HepG2 (cell line): ENCODE measurements at regions not wholly inside any gene's neighbourhood (a gene's known extent, or its start where the extent isn't known, plus 50 kb on each side); places are given as distances from the start of the nearest gene placed in this dataset.

Source experiments
- ATAC-seq: fragments of 200-7000 bp; cut with Tn5 transposase; 3 replicates; pipeline ENCODE4 v1.9.1; 2020; ENCODE audit warnings: mild to moderate bottlenecking, moderate library complexity
- BruUV-seq: library from RNA; stranded (reverse); fragments of 400-500 nt; replicated peaks from 2 replicates; lab custom pipeline; 2021; lab: Mats Ljungman, UMichigan
- CTCF ChIA-PET: fragments of 300-600 bp; formaldehyde crosslinking; extraction: SDS; loops from one replicate; lab custom pipeline; 2021; ENCODE audit warnings: low total read pairs, inconsistent platforms, low intra/inter-chr PET ratio; lab: Yijun Ruan, JAX
- POLR2A ChIA-PET: fragments of 350-600 bp; sonication (Branson Sonifier 250); formaldehyde crosslinking; loops from one replicate; lab custom pipeline; 2020; ENCODE audit warnings: antibody characterized with exemption, inconsistent platforms; lab: Yijun Ruan, JAX
- DNase-seq: peaks from one replicate; pipeline ENCODE4 v3.0.0-alpha.2; 2015; ENCODE audit warnings: low spot score
- FAIRE-seq: peaks from 3 replicates; lab custom pipeline; 2011; peaks lifted over from hg19 to GRCh38; lab: Jason Lieb, UNC
- H2AFZ ChIP-seq: one replicate; pipeline ENCODE4 v1.6.1; 2011; ENCODE audit warnings: low read length, inconsistent platforms
- H3K27ac ChIP-seq: fragments of 300-600 bp; 3 replicates; pipeline ENCODE4 v1.8.0; 2011; ENCODE audit warnings: mixed run types, mild to moderate bottlenecking, mixed read lengths, low read length, inconsistent platforms; ENCODE audit not compliant: insufficient read depth; ENCODE audit errors: extremely low read length
- H3K27me3 ChIP-seq, 2 experiments: fragments of 200-600 bp in 1 of 2; 2 replicates in 1 of 2; 3 replicates in 1 of 2; pipeline versions ENCODE4 v1.6.0 to v1.8.0; 2011; ENCODE audit warnings: low read length in 2 of 2, mild to moderate bottlenecking in 2 of 2, moderate library complexity in 2 of 2, inconsistent platforms in 1 of 2; ENCODE audit not compliant: insufficient read depth in 2 of 2, control insufficient read depth in 1 of 2
- H3K36me3 ChIP-seq, 2 experiments: fragments of 200-600 bp in 1 of 2; replicated peaks in 1 of 2; 2 replicates in 1 of 2; 3 replicates in 1 of 2; pipeline versions ENCODE4 v1.5.1 to v1.8.0; 2011; ENCODE audit warnings: low read length in 2 of 2, inconsistent platforms in 1 of 2; ENCODE audit not compliant: insufficient read depth in 2 of 2, control insufficient read depth in 1 of 2
- H3K4me1 ChIP-seq: 2 replicates; pipeline ENCODE4 v1.5.1; 2012; ENCODE audit warnings: low read length, inconsistent platforms; ENCODE audit not compliant: insufficient read depth
- H3K4me2 ChIP-seq: 2 replicates; pipeline ENCODE4 v1.6.0; 2011; ENCODE audit warnings: low read depth, low read length, inconsistent platforms
- H3K4me3 ChIP-seq, 3 experiments: fragments of 200-600 bp in 1 of 3; sonication (generic), shearing (Covaris generic) in 1 of 3; replicated peaks in 1 of 3; 2 replicates each; pipeline ENCODE4 v1.5.1; 2011 to 2016; ENCODE audit warnings: low read length in 3 of 3, inconsistent platforms in 2 of 3, low read depth in 2 of 3, mild to moderate bottlenecking in 2 of 3, control low read depth in 1 of 3, mixed read lengths in 1 of 3; ENCODE audit not compliant: insufficient read depth in 1 of 3
- H3K79me2 ChIP-seq: one replicate; pipeline ENCODE4 v1.6.1; 2011; ENCODE audit warnings: low read length, inconsistent platforms; ENCODE audit not compliant: insufficient read depth
- H3K9ac ChIP-seq: 2 replicates; pipeline ENCODE4 v1.6.0; 2011; ENCODE audit warnings: mild to moderate bottlenecking, low read depth, low read length, inconsistent platforms; ENCODE audit not compliant: insufficient read depth
- H3K9me3 ChIP-seq: 2 replicates; pipeline ENCODE4 v1.5.1; 2012; ENCODE audit warnings: mild to moderate bottlenecking, low read length
- H4K20me1 ChIP-seq: 2 replicates; pipeline ENCODE4 v1.6.0; 2011; ENCODE audit warnings: inconsistent platforms, mild to moderate bottlenecking, low read length, moderate library complexity; ENCODE audit not compliant: insufficient read depth
- BRCA1 ChIP-seq: sonication (generic); formaldehyde crosslinking; IDR thresholded peaks from 2 replicates; pipeline ENCODE4 v1.4.0; 2020; ENCODE audit warnings: missing genetic modification reagents
- DNMT1 ChIP-seq: sonication (generic); formaldehyde crosslinking; IDR thresholded peaks from 2 replicates; pipeline ENCODE4 v1.5.1; 2020; ENCODE audit warnings: mild to moderate bottlenecking, missing genetic modification reagents
- ETV6 ChIP-seq: sonication (generic); formaldehyde crosslinking; conservative IDR thresholded peaks from 2 replicates; pipeline ENCODE4 v1.4.0; 2020; ENCODE audit warnings: missing genetic modification reagents
- HNRNPH1 ChIP-seq: fragments of 200-400 bp; formaldehyde crosslinking; optimal IDR thresholded peaks from 2 replicates; pipeline ENCODE3; 2017; ENCODE audit warnings: mild to moderate bottlenecking, low read depth, low read length
- RFX3 ChIP-seq: IDR thresholded peaks from 2 replicates; pipeline ENCODE4 v1.6.1; 2016; ENCODE audit warnings: missing biosample characterization, missing genetic modification reagents
- SOX13 ChIP-seq, 3 experiments: fragments of 450-650 bp in 1 of 3; sonication (generic) in 1 of 3; formaldehyde crosslinking in 1 of 3; IDR thresholded peaks in 2 of 3; conservative IDR thresholded peaks in 1 of 3; 2 replicates each; pipeline versions ENCODE4 v1.5.0 to v1.6.1; 2016 to 2020; ENCODE audit warnings: antibody characterized with exemption in 1 of 3, mild to moderate bottlenecking in 1 of 3, missing compliant biosample characterization in 1 of 3, missing genetic modification reagents in 1 of 3, moderate library complexity in 1 of 3
- SP1 ChIP-seq, 2 experiments: fragments of 450-650 bp in 1 of 2; sonication (generic) in 1 of 2; formaldehyde crosslinking in 1 of 2; IDR thresholded peaks; 2 replicates each; pipeline versions ENCODE4 v1.4.0 to v1.6.1; 2016 to 2020; ENCODE audit warnings: missing genetic modification reagents in 1 of 2
- SRY ChIP-seq: sonication (generic); formaldehyde crosslinking; IDR thresholded peaks from 2 replicates; pipeline ENCODE4 v1.8.0; 2022; ENCODE audit warnings: mild to moderate bottlenecking, missing genetic modification reagents
- YY1 ChIP-seq: IDR thresholded peaks from 2 replicates; pipeline ENCODE4 v1.6.1; 2011; ENCODE audit warnings: low read length, low read depth, moderate library complexity, mild to moderate bottlenecking; ENCODE audit not compliant: insufficient read depth, insufficient replicate concordance
- ZC3H4 ChIP-seq: sonication (generic); formaldehyde crosslinking; IDR thresholded peaks from 2 replicates; pipeline ENCODE4 v1.4.0; 2020; ENCODE audit warnings: missing genetic modification reagents, borderline replicate concordance
- ZNF143 ChIP-seq: sonication (generic); formaldehyde crosslinking; IDR thresholded peaks from 2 replicates; pipeline ENCODE4 v1.4.0; 2020; ENCODE audit warnings: missing genetic modification reagents
- ZNF501 ChIP-seq: sonication (generic); formaldehyde crosslinking; IDR thresholded peaks from 2 replicates; pipeline ENCODE4 v1.5.1; 2020; ENCODE audit warnings: mild to moderate bottlenecking, moderate library complexity, missing genetic modification reagents
- ZNF678 ChIP-seq: sonication (generic); formaldehyde crosslinking; IDR thresholded peaks from 2 replicates; pipeline ENCODE4 v1.4.0; 2020; ENCODE audit warnings: mild to moderate bottlenecking, missing genetic modification reagents
- WGBS: methylation state at CpG from one replicate; pipeline ENCODE4 v1.1.6; 2017; ENCODE audit warnings: low lambda C conversion rate; 5-methylcytosine and 5-hydroxymethylcytosine counted together
- in situ Hi-C: cut with HindIII; loops from 2 replicates; pipeline ENCODE4 v1.10.0; 2017; ENCODE audit warnings: low pct_unique_long_range_greater_than_20kb; ENCODE audit not compliant: extremely low pct_ligation_motif_present
- intact Hi-C: fragments of 100-400 bp; cut with micrococcal nuclease; formaldehyde crosslinking; loops from one replicate; pipeline ENCODE4 v1.10.0; 2022; ENCODE audit not compliant: unreplicated experiment
- TF ChIP-seq, protein P1 (sequence below): sonication (generic); formaldehyde crosslinking; IDR thresholded peaks from one replicate; pipeline ENCODE4 v1.5.1; 2020; ENCODE audit warnings: mild to moderate bottlenecking, missing genetic modification reagents; ENCODE audit errors: not compliant biosample characterization
- TF ChIP-seq, protein P2 (sequence below): sonication (generic); formaldehyde crosslinking; IDR thresholded peaks from 2 replicates; pipeline ENCODE4 v1.4.0; 2020; ENCODE audit warnings: mild to moderate bottlenecking, missing genetic modification reagents
- TF ChIP-seq, protein P3 (sequence below): sonication (generic); formaldehyde crosslinking; IDR thresholded peaks from 2 replicates; pipeline ENCODE4 v1.5.1; 2020; ENCODE audit warnings: missing genetic modification reagents, mild to moderate bottlenecking, borderline replicate concordance

DNA sequence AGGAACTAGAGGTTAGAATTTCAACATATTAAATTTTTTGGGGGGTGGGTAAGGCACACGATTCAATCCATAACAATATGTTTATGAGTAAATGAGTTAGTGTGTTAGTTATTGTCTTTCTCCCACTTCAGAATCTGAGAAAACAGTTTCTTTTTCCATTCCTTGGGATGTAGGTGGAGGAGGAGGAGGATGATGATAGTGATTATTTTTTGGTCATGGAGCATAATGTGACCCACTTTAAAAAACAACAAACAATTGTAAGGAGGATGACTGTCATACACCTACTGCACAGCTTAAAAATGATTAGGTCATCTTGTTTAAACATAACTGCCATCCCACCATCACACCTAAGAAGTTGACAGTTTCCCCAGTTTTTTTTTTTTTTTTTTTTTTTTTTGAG, 148.7 kb downstream of the CDRT15L2 start:
- ChIA-PET POLR2A (no interaction called here), CTCF (no interaction called here)
- no peak for FAIRE-seq
- TF ChIP-seq, protein P1, sequence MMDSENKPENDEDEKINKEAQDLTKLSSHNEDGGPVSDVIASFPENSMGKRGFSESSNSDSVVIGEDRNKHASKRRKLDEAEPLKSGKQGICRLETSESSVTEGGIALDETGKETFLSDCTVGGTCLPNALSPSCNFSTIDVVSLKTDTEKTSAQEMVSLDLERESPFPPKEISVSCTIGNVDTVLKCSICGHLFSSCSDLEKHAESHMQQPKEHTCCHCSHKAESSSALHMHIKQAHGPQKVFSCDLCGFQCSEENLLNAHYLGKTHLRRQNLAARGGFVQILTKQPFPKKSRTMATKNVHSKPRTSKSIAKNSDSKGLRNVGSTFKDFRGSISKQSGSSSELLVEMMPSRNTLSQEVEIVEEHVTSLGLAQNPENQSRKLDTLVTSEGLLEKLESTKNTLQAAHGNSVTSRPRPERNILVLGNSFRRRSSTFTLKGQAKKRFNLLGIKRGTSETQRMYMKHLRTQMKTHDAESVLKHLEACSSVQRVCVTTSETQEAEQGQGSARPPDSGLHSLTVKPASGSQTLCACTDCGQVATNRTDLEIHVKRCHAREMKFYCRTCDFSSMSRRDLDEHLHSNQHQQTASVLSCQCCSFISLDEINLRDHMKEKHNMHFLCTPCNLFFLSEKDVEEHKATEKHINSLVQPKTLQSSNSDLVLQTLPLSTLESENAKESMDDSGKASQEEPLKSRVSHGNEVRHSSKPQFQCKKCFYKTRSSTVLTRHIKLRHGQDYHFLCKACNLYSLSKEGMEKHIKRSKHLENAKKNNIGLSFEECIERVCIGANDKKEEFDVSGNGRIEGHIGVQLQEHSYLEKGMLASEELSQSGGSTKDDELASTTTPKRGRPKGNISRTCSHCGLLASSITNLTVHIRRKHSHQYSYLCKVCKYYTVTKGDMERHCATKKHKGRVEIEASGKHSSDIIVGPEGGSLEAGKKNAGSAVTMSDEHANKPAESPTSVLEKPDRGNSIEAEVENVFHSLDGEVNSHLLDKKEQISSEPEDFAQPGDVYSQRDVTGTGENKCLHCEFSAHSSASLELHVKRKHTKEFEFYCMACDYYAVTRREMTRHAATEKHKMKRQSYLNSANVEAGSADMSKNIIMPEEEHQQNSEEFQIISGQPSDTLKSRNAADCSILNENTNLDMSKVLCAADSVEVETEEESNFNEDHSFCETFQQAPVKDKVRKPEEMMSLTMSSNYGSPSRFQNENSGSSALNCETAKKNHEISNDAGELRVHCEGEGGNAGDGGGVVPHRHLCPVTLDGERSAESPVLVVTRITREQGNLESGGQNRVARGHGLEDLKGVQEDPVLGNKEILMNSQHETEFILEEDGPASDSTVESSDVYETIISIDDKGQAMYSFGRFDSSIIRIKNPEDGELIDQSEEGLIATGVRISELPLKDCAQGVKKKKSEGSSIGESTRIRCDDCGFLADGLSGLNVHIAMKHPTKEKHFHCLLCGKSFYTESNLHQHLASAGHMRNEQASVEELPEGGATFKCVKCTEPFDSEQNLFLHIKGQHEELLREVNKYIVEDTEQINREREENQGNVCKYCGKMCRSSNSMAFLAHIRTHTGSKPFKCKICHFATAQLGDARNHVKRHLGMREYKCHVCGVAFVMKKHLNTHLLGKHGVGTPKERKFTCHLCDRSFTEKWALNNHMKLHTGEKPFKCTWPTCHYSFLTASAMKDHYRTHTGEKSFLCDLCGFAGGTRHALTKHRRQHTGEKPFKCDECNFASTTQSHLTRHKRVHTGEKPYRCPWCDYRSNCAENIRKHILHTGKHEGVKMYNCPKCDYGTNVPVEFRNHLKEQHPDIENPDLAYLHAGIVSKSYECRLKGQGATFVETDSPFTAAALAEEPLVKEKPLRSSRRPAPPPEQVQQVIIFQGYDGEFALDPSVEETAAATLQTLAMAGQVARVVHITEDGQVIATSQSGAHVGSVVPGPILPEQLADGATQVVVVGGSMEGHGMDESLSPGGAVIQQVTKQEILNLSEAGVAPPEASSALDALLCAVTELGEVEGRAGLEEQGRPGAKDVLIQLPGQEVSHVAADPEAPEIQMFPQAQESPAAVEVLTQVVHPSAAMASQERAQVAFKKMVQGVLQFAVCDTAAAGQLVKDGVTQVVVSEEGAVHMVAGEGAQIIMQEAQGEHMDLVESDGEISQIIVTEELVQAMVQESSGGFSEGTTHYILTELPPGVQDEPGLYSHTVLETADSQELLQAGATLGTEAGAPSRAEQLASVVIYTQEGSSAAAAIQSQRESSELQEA (CRISPR knock-in tag), result no peak
- TF ChIP-seq ZC3H4 (no peak), ZNF678 (CRISPR knock-in tag) (no peak), SRY (no peak), SOX13 (IDR thresholded peaks at IDR 0.05) (no peak), SOX13 (CRISPR knock-in tag; conservative IDR thresholded peaks at IDR 0.05 in 1 of 2, IDR thresholded peaks at IDR 0.05 in 1 of 2) (no peak), ZNF143 (CRISPR knock-in tag) (no peak), YY1 (no peak), HNRNPH1 (no peak), BRCA1 (CRISPR knock-in tag) (no peak), ZNF501 (CRISPR knock-in tag) (no peak), SP1 (IDR thresholded peaks at IDR 0.05) (no peak), SP1 (CRISPR knock-in tag; IDR thresholded peaks at IDR 0.05) (no peak), DNMT1 (CRISPR knock-in tag) (no peak), RFX3 (no peak), ETV6 (no peak)
- TF ChIP-seq, protein P2, sequence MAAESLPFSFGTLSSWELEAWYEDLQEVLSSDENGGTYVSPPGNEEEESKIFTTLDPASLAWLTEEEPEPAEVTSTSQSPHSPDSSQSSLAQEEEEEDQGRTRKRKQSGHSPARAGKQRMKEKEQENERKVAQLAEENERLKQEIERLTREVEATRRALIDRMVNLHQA (CRISPR knock-in tag), result no peak
- TF ChIP-seq, protein P3, sequence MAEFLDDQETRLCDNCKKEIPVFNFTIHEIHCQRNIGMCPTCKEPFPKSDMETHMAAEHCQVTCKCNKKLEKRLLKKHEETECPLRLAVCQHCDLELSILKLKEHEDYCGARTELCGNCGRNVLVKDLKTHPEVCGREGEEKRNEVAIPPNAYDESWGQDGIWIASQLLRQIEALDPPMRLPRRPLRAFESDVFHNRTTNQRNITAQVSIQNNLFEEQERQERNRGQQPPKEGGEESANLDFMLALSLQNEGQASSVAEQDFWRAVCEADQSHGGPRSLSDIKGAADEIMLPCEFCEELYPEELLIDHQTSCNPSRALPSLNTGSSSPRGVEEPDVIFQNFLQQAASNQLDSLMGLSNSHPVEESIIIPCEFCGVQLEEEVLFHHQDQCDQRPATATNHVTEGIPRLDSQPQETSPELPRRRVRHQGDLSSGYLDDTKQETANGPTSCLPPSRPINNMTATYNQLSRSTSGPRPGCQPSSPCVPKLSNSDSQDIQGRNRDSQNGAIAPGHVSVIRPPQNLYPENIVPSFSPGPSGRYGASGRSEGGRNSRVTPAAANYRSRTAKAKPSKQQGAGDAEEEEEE, result no peak

More for the DNA sequence above, 148.7 kb downstream of the CDRT15L2 start:
- H3K4me3 ChIP-seq, result no peak overlapping the region
- intact Hi-C loops (no loop called here), in situ Hi-C loops (no loop called here)
- H3K9me3 ChIP-seq, result no peaks in the 10 kb centered on the region
- no peaks in the 10 kb centered on the region for H3K27me3 ChIP-seq
- WGBS, result 0% methylated on average over 1 of the region's 1 CpG
- no peak overlapping the region for H2AFZ ChIP-seq
- DNase-seq (no peak), ATAC-seq (no peak)
- no peaks in the 10 kb centered on the region for H3K36me3 ChIP-seq
- no peaks in the 10 kb centered on the region for H3K4me1 ChIP-seq
- no peak overlapping the region for H3K4me2 ChIP-seq
- no peak overlapping the region for H3K27ac ChIP-seq
- no peaks in the 10 kb centered on the region for H3K79me2 ChIP-seq
- no peaks in the 10 kb centered on the region for H4K20me1 ChIP-seq
- BruUV-seq, result no TSS peak
- H3K9ac ChIP-seq, result no peak overlapping the region
